ENCODE measurements at regions not wholly inside any gene's neighbourhood (a gene's known extent, or its start where the extent isn't known, plus 50 kb on each side); places are given as distances from the start of the nearest gene placed in this dataset.

GRCh38 chr10:133035952-133036351, 51.8 kb upstream of the ADGRA1 start:
- DNase-seq: no peak

- no peak for DNase-seq
These were observed 53.0 kb upstream of the ADGRA1 start for GRCh38 chr10:133034762-133035161.

- no peak for DNase-seq
These were observed 53.6 kb upstream of the ADGRA1 start for GRCh38 chr10:133034092-133034491.

GRCh38 chr10:133033742-133034048, 54.0 kb upstream of the ADGRA1 start:
- no peak for DNase-seq

- DNase-seq: no peak
These were observed 54.6 kb upstream of the ADGRA1 start for GRCh38 chr10:133032976-133033741.

- DNase-seq: no peak
These were observed 55.5 kb upstream of the ADGRA1 start for GRCh38 chr10:133032231-133032630.

GRCh38 chr10:133031541-133032125, 56.1 kb upstream of the ADGRA1 start:
- no peak for DNase-seq

GRCh38 chr10:133030781-133031180, 56.9 kb upstream of the ADGRA1 start:
- DNase-seq: peak; percentile 43

- DNase-seq: no peak
These were observed 57.6 kb upstream of the ADGRA1 start for GRCh38 chr10:133030126-133030525.

- no peak for DNase-seq
These were observed 58.8 kb upstream of the ADGRA1 start for GRCh38 chr10:133028956-133029355.

GRCh38 chr10:133028158-133028557, 59.6 kb upstream of the ADGRA1 start:
- no peak for DNase-seq

- DNase-seq: no peak
These were observed 60.2 kb upstream of the ADGRA1 start for GRCh38 chr10:133027482-133027881.

GRCh38 chr10:133026726-133027395, 60.9 kb upstream of the ADGRA1 start:
- DNase-seq: no peak

- DNase-seq: no peak
These were observed 61.6 kb upstream of the ADGRA1 start for GRCh38 chr10:133026171-133026570.

GRCh38 chr10:133025558-133026090, 62.1 kb upstream of the ADGRA1 start:
- no peak for DNase-seq

GRCh38 chr10:133024704-133025557, 62.8 kb upstream of the ADGRA1 start:
- no peak for DNase-seq

- DNase-seq: no peak
These were observed 64.4 kb upstream of the ADGRA1 start for GRCh38 chr10:133023216-133023843.

GRCh38 chr10:133022776-133023100, 65.0 kb upstream of the ADGRA1 start:
- no peak for DNase-seq

- DNase-seq: no peak
These were observed 65.6 kb upstream of the ADGRA1 start for GRCh38 chr10:133021963-133022775.

GRCh38 chr10:133021116-133021962, 66.4 kb upstream of the ADGRA1 start:
- DNase-seq: no peak

Measured in NCI-H1105 (cell line).